B cell (primary cell): ENCODE measurements at regions not wholly inside any gene's neighbourhood (a gene's known extent, or its start where the extent isn't known, plus 50 kb on each side); places are given as distances from the start of the nearest gene placed in this dataset.

Experiments
- EZH2 ChIP-seq: IDR thresholded peaks from 2 replicates; pipeline ENCODE4 v1.6.1; 2012; ENCODE audit warnings: borderline replicate concordance, low read depth, mild to moderate bottlenecking, moderate library complexity, low read length; ENCODE audit not compliant: insufficient read depth, poor library complexity, severe bottlenecking
- TF ChIP-seq, protein P1 (sequence below): fragments of 200-600 bp; IDR thresholded peaks from one replicate; pipeline ENCODE4 v1.8.0; 2022; ENCODE audit warnings: antibody characterized with exemption, mild to moderate bottlenecking

- TF ChIP-seq, protein P1, sequence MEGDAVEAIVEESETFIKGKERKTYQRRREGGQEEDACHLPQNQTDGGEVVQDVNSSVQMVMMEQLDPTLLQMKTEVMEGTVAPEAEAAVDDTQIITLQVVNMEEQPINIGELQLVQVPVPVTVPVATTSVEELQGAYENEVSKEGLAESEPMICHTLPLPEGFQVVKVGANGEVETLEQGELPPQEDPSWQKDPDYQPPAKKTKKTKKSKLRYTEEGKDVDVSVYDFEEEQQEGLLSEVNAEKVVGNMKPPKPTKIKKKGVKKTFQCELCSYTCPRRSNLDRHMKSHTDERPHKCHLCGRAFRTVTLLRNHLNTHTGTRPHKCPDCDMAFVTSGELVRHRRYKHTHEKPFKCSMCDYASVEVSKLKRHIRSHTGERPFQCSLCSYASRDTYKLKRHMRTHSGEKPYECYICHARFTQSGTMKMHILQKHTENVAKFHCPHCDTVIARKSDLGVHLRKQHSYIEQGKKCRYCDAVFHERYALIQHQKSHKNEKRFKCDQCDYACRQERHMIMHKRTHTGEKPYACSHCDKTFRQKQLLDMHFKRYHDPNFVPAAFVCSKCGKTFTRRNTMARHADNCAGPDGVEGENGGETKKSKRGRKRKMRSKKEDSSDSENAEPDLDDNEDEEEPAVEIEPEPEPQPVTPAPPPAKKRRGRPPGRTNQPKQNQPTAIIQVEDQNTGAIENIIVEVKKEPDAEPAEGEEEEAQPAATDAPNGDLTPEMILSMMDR: no peak
- TF ChIP-seq EZH2: no peak
Measured at GRCh38 chr4:119728692-119729593, 100.3 kb upstream of the PDE5A start.
